Ishikawa (cell line): ENCODE measurements at regions not wholly inside any gene's neighbourhood (a gene's known extent, or its start where the extent isn't known, plus 50 kb on each side); places are given as distances from the start of the nearest gene placed in this dataset.

Source experiments
- TAF1 ChIP-seq: IDR thresholded peaks from 2 replicates; pipeline ENCODE4 v1.6.1; 2012; ENCODE audit warnings: low read depth, mild to moderate bottlenecking
- TEAD4 ChIP-seq: IDR thresholded peaks from 2 replicates; pipeline ENCODE4 v1.6.1; 2012
- YY1 ChIP-seq: IDR thresholded peaks from 2 replicates; pipeline ENCODE4 v1.6.1; 2012; ENCODE audit warnings: low read depth

- no peak for TF ChIP-seq TEAD4
- TF ChIP-seq TAF1 = no peak
- no peak for TF ChIP-seq YY1
Measured at GRCh38 chr2:163375472-163375871, 360.3 kb downstream of the FIGN start.
